SHP77 treated with DMSO at 0.1 percent for 48 hours (cell line): ENCODE measurements at regions not wholly inside any gene's neighbourhood (a gene's known extent, or its start where the extent isn't known, plus 50 kb on each side); places are given as distances from the start of the nearest gene placed in this dataset.
"Not testable (repeated sequence)": the region's sequence is repeated elsewhere in the genome, so short reads cannot be mapped to it uniquely, and the experiment has no call there.

Experiments used
- DNase-seq: peaks from one replicate; lab custom pipeline; 2025; lab: John Stamatoyannopoulos, UW

DNA sequence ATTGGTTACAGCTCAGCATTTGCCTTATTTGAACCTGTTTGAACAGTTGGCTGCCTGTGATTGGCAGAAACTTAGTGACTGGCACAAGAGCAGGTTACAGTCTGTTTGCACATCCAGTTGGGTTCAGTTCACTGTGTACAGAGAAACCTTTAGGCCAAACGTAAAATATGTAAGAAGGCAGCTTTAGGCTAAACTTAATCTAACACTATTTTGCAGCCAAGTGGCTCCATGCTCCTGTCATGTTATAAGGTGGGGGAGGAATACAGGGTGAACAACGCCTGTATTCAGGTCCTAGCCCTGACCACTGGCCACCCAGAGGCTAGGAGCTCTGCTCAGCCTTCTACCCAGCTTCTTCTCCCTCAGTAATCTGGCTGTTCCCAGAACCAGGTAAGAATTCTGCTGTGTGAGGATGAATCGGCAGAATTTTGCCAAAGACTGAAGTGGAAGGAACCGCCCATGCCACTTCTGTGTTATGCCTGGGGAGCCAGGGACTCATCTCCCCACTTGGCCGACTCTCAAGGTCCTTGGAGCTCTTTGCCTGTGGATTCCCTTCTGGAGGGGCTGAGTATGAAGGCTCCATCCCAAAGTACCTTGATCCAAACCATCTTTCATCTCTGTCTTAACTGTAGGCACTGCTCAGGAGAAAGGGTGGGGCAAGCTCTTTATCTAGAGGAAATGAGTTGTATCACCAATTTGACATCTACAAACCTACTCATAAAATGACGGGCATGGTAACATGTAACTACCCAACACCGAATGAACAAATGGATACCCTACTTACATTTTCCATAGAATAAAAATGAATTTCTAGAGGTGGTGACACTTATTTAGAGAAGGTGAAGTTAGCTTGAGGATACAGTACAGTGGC is 164.4 kb upstream of the NAMPT start:
- DNase-seq, result no peak

DNA sequence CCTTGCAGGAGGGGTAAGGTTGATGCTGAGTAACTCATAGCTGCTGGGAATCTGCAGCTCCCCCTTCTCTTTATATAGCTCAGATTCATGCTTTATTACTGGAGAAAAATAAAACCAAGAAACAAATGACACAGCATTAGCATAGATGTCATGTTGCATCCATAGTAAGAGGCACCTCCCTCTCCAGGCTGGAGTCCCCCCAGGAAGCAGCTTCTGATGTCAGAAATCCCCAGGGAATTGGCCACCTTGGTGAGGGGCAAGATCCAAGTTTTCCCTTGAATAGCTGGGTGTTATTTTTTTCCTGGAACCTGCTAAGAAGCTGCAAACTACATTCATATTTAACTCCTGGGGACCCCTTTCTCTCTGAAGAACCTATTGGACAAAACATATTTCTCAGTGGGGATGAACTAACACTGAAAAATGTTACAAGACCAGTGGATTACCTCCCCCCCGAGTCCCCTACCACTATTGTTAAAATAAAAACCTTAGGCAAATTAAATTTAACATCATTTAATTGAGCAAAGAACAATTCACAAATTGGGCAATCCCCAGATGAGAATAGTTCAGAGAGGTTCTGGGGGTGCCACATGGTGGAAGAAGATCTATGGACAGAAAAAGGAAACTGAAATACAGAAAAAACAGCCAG is 163.7 kb upstream of the NAMPT start:
- DNase-seq, result no peak

- DNase-seq, result no peak
Measured at GRCh38 chr7:106447318-106447847, 162.6 kb upstream of the NAMPT start.

DNA sequence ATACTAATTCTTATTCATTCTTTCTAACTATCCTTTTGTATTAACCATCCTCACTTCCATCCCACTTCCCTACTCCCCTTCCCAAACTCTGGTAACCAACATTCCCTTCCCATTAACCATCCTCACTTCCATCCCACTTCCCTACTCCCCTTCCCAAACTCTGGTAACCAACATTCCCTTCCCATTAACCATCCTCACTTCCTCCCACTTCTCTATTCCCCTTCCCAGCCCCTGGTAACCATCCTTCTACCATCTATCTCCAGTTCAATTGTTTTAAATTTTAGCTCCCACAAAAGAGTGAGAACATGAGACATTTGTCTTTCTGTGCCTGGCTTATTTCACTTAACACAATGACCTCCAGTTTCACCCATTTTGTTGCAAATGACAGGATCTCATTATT is 160.6 kb upstream of the NAMPT start:
- not testable (repeated sequence) for DNase-seq

DNA sequence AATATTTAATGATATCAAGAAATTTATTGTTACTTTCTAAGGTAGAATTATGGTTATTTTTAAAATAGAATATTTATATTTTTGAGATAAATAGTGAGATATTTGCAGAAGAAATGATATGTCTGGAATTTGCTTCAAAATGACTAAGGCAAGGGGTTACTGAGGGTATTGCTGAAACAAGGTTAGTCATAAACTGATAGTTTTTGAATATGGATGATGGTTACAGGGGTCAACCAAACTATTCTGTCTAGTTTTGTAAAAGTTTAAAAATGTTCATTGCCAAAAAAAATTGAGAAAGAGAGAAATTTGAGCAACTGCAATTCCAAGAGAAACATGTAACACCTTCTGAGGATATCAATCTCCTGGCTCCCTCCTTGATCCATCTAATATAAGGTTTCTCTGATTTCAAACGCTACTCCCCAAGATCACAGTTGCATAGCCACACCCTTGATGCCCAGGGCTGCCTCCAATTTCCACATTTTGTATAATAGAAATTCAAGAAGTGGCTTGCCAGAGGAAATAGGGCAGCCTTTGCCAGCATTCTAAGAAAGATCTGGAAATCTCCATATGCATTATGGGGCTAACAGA is 159.4 kb upstream of the NAMPT start:
- DNase-seq, result no peak

DNA sequence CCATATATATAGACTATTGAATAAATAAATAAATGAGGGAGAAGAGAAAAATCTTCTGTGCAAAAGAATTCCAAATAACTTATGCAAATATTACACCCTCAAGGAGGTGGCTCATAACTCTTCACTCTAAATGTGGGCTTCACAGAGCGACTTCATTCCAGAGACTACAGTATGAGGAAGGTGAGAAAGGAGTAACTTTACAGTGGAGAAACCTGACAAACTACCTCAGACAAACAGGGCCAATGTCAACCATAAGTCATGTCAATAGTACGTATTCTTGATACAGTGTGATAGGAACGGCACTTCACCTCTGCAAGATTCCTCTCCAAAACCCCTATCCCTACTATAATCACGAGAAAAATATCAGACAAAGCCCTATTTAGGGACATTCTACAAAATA is 158.4 kb upstream of the NAMPT start:
- no peak for DNase-seq

- no peak for DNase-seq
Measured at GRCh38 chr7:106442476-106442875, 157.7 kb upstream of the NAMPT start.

GRCh38 chr7:106441343-106441742 is 156.6 kb upstream of the NAMPT start:
- DNase-seq, result not testable (repeated sequence)

DNA sequence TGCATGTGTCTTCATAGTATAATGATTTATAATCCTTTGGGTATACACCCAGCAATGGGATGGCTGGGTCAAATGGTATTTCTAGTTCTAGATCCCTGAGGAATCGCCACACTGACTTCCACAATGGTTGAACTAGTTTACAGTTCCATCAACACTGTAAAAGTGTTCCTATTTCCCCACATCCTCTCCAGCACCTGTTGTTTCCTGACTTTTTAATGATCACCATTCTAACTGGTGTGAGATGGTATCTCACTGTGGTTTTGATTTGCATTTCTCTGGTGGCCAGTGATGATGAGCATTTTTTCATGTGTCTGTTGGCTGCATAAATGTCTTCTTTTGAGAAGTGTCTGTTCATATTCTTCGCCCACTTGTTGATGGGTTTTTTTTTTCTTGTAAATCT is 152.2 kb upstream of the NAMPT start:
- DNase-seq, result not testable (repeated sequence)

DNA sequence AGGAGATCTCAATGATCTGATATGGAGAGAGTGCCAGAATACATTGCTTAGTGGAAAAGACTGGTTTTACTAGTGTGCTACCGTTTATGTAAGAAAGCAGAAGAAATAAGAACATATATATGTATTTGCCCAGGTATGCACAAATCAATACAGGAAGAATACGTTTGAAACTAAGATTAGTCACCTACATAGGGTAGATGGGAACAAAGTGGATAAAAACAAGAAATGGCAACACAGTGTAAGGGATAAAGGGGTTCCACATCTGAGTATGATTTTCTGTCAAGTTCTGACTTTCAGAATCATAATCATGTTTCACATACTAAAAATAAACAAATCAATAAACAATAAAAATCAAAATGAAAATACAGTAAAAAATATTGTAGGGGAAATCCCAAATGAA is 148.6 kb upstream of the NAMPT start:
- no peak for DNase-seq

GRCh38 chr7:106430535-106431455 is 146.0 kb upstream of the NAMPT start:
- no peak for DNase-seq

DNA sequence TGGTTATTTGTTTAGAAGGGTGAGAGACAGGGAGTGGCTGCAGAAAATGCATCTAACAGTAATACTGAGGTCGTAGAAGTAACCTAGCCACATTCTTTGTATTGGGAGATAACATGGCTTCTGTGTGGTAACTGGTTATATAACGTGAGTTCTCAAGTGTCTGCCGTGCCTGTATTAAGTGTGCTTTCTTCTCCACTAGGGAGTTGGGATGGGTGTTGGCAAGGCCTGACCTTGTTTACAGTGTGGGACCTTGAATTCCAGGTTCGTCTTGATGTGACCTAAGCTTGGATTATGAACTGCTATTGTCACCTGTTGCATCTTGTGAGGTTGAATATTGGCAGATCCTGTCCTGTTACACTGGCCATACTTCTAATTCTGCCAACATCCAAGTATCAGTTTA is 145.3 kb upstream of the NAMPT start:
- no peak for DNase-seq

GRCh38 chr7:106426803-106427202 is 142.0 kb upstream of the NAMPT start:
- no peak for DNase-seq

GRCh38 chr7:106425017-106425719 is 140.4 kb upstream of the NAMPT start:
- DNase-seq, result peak; percentile 38

DNA sequence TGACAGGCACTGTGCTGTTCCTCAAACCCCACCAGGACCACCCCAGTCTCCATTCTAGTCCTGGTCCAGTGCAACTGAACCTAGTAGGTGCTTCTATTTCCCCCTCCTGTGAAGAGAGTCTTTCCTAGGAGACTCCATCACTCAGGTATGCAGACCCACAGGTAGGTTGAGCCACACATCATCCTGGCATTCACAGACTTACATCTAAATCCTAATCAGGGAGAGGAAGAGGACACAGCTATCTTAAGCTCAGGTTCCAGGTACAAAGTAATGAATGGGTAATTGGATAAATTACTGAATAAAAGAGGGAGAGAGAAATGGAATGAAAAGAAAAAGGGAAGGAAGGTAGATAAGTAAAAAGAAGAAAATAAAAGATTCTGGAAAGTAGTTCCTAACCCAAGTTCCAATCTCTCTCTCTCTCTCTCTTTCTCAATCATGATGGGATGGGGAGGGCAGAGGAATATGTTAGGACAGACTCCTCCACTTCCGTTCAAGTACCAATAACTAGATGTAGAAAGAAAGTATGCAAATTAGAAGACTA is 139.8 kb upstream of the NAMPT start:
- no peak for DNase-seq

DNA sequence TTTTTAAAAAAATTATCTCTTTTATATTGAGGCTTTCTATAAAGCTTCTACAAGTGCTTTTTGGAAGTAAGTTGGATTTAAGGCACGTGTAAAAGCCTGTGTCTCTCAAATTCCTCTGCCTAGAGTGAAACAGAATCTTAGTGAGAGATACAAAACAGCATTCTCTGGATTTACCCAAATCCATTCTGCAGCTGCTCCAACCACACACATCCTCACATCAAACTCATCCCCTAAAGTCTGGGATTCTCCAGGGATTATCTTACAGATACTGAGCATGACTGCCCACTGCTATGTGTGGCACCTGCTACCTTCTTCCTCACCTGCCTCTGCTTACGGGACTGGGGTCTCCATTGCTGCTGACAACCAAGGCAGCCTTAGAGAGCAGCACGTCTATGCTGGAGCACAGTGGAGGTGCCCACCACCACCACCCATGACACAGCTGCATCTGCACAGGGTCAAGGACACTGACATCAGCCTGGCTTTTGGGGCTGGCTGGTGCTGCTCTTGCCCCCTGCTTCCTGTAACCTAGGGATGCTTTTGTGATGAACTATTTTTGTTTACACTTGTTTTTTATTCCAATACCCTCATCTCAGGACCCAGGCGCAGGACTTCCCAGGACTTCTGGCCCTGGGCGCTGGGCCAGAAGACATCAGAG is 139.2 kb upstream of the NAMPT start:
- no peak for DNase-seq

GRCh38 chr7:106423111-106423510 is 138.3 kb upstream of the NAMPT start:
- DNase-seq, result no peak

DNA sequence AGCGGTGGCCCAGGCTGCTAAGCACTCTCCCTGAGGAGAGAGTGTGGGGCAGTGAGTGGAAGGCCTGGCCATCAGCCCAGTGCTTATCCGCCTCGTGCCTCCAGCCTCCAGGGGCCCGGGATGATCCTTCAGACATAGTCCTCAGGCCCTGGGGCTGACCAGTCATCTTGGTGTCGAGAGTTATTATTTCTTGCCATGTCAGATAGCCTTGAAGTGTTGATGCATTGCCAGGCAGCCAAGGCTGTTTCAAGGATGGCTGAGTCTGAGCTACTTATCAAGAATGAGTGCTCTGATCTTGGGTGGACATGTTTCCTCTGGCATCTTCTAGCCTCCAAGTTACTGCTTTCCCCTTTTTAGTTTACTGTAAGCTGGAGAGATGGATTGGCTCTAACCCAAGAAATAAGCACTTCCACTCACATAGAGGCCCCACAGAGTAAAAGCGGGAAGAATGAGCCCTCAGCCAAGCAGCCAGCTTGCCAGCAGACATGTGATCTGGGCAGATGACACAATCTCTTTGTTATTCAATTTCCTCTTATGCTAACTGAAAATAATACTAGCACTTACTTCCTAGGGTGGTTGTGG is 136.5 kb upstream of the NAMPT start:
- peak; percentile 20 for DNase-seq

- DNase-seq, result no peak
Measured at GRCh38 chr7:106420736-106421135, 136.0 kb upstream of the NAMPT start.

DNA sequence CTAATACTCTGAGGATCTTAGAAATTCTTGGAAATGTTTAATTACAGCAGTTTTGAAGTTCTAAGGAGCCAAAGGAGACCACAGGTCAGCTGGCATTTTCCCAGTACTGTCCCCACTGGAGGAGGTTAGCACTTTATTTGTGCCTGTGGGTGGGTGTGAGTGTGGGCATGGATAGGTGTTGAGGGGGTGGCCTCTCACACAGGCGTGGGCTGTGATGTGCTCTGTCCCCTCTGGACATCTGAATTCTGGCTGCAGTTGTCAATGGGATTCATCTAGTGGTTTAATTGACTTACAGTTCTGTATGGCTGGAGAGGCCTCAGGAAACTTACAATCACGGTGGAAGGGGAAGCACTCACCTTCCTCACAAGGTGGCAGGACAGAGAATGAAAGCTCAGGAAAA is 135.4 kb upstream of the NAMPT start:
- DNase-seq, result no peak
